ENCODE measurements at regions not wholly inside any gene's neighbourhood (a gene's known extent, or its start where the extent isn't known, plus 50 kb on each side); places are given as distances from the start of the nearest gene placed in this dataset.

GRCh38 chr2:52210611-52211010 lies 1178.7 kb upstream of the NRXN1 start:
- TF ChIP-seq POLR2A (IDR thresholded peaks at IDR 0.05; ENCODE audit: low read depth, low read length) (no peak), POLR2AphosphoS5 (IDR thresholded peaks at IDR 0.05; ENCODE audit: low read depth, low read length) (no peak), TAF1 (IDR thresholded peaks at IDR 0.05; ENCODE audit: low read depth, low read length) (no peak), SPI1 (IDR thresholded peaks at IDR 0.05; ENCODE audit: low read depth, low read length) (no peak)

Measured in GM12891 (cell line).